Karpas-422 (cell line): ENCODE measurements at regions not wholly inside any gene's neighbourhood (a gene's known extent, or its start where the extent isn't known, plus 50 kb on each side); places are given as distances from the start of the nearest gene placed in this dataset.

Source experiments
- DNase-seq: peaks from one replicate; pipeline ENCODE4 v3.0.0-alpha.2; 2015
- H2AFZ ChIP-seq: fragments of 200-600 bp; sonication (generic); 2 replicates; pipeline ENCODE4 v1.6.1; 2014; ENCODE audit warnings: antibody characterized with exemption, low read length, mixed read lengths
- H3K27ac ChIP-seq: fragments of 200-600 bp; sonication (generic); 2 replicates; pipeline ENCODE4 v1.5.1; 2014; ENCODE audit warnings: mild to moderate bottlenecking, low read length, moderate library complexity
- H3K27me3 ChIP-seq: fragments of 200-600 bp; sonication (generic); 2 replicates; pipeline ENCODE4 v1.6.1; 2014; ENCODE audit warnings: low read length, mixed read lengths
- H3K36me3 ChIP-seq: fragments of 200-600 bp; sonication (generic); 2 replicates; pipeline ENCODE4 v1.6.1; 2014; ENCODE audit warnings: low read length, mixed read lengths; ENCODE audit not compliant: insufficient read depth
- H3K4me1 ChIP-seq: fragments of 200-600 bp; sonication (generic); 2 replicates; pipeline ENCODE4 v1.6.1; 2014; ENCODE audit warnings: mild to moderate bottlenecking, low read length, mixed read lengths
- H3K4me2 ChIP-seq: fragments of 200-600 bp; sonication (generic); 2 replicates; pipeline ENCODE4 v1.6.1; 2014; ENCODE audit warnings: low read length, low read depth, mild to moderate bottlenecking; ENCODE audit not compliant: poor library complexity, severe bottlenecking
- H3K4me3 ChIP-seq: fragments of 200-600 bp; sonication (generic); 2 replicates; pipeline ENCODE4 v1.5.1; 2014; ENCODE audit warnings: mild to moderate bottlenecking, antibody characterized with exemption, low read length, mixed read lengths
- H3K79me2 ChIP-seq: fragments of 200-600 bp; sonication (generic); 2 replicates; pipeline ENCODE4 v1.6.1; 2014; ENCODE audit warnings: mild to moderate bottlenecking, low read length, mixed read lengths
- H3K9ac ChIP-seq: fragments of 200-600 bp; sonication (generic); 2 replicates; pipeline ENCODE4 v1.6.0; 2014; ENCODE audit warnings: low read length
- H3K9me2 ChIP-seq: fragments of 200-600 bp; sonication (generic), shearing (Covaris generic); replicated peaks from 2 replicates; pipeline ENCODE4 v1.6.0; 2014; ENCODE audit warnings: mild to moderate bottlenecking, low read length, moderate library complexity; ENCODE audit not compliant: insufficient read depth
- H3K9me3 ChIP-seq: fragments of 300-700, 200-600 bp; sonication (generic); 2 replicates; pipeline ENCODE4 v1.6.1; 2014; ENCODE audit warnings: low read length, mixed read lengths
- H4K20me1 ChIP-seq: fragments of 200-600 bp; sonication (generic); 2 replicates; pipeline ENCODE4 v1.6.1; 2014; ENCODE audit warnings: mild to moderate bottlenecking, antibody characterized with exemption, low read length, low read depth; ENCODE audit not compliant: insufficient read depth

DNA sequence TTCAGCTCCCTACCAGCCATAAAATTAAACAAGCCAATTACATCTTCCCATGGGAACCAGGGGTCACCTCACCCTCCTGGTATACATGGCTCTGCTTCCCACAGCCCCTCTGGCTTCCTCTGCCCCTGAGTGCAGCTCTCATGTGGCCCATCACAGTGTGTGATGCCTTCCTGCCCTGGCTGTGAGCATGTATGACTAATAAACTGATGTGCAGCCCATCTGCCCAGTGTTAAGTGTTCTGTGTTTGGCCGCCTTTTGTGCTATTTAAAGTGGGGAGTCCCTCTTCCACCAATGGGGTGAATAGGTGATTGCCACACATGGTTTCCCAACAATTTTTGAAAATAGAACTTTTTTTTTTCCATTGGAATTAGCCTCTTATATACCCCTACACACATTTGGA lies 87.7 kb upstream of the PIEZO2 start:
- no peaks in the 10 kb centered on the region for H4K20me1 ChIP-seq
- H3K27me3 ChIP-seq: no peaks in the 10 kb centered on the region
- DNase-seq: no peak
- H3K27ac ChIP-seq: no peak overlapping the region
- H3K9me3 ChIP-seq: no peaks in the 10 kb centered on the region
- H3K79me2 ChIP-seq: no peaks in the 10 kb centered on the region
- no peaks in the 10 kb centered on the region for H3K4me1 ChIP-seq
- no peak overlapping the region for H3K9ac ChIP-seq
- H2AFZ ChIP-seq: no peak overlapping the region
- H3K9me2 ChIP-seq: no peaks in the 10 kb centered on the region
- no peak overlapping the region for H3K4me3 ChIP-seq
- no peak overlapping the region for H3K4me2 ChIP-seq
- no peaks in the 10 kb centered on the region for H3K36me3 ChIP-seq

DNA sequence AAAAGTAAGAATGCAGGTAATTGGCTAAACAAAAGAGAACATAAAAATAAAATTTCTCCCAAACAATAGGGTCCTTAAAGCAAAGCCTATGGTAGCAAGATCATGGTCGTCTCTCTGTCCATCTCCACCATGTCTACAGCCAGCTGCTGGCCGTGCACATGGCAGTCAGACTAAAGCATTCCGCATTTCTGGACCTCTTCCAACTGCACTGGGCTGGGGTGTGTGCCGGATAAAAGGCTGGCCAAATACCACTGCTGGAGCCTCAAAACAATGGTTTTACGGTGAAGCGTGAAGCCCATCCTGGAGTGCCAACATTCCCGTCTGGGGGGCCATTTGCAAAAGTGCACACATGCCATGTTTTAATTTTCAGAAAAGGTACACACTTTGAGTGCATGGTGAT lies 74.8 kb upstream of the PIEZO2 start:
- DNase-seq: no peak
- Histone ChIP-seq H3K4me2 (no peak overlapping the region), H2AFZ (no peak overlapping the region), H3K79me2 (no peaks in the 10 kb centered on the region), H3K27ac (no peak overlapping the region), H3K9me2 (no peaks in the 10 kb centered on the region), H3K27me3 (no peaks in the 10 kb centered on the region), H3K36me3 (no peaks in the 10 kb centered on the region), H3K4me1 (no peaks in the 10 kb centered on the region), H3K9ac (no peak overlapping the region), H3K4me3 (no peak overlapping the region), H3K9me3 (no peaks in the 10 kb centered on the region), H4K20me1 (no peaks in the 10 kb centered on the region)

DNA sequence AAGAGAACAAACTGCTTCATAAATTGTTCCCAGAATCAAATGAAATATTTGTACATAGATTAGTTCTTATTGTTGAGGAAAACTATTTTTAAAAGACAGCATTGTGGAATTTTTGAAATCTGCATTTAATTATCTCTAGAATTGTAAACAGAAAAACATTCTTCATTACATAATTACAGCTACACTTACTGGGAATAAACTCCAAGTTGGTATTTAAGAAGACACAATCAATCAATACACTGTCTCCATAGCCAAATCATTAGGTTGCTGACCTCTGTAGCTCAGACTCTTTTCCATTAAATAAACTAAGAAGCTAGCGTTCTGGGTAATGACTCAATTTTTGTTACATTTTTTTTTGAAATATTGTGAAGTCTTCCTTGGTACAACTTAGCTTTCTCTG lies 70.2 kb upstream of the PIEZO2 start:
- Histone ChIP-seq H2AFZ (no peak overlapping the region), H3K9ac (no peak overlapping the region), H3K79me2 (no peaks in the 10 kb centered on the region), H3K36me3 (no peaks in the 10 kb centered on the region), H3K4me2 (no peak overlapping the region), H3K9me3 (no peaks in the 10 kb centered on the region), H3K4me1 (no peaks in the 10 kb centered on the region), H3K27ac (no peak overlapping the region), H3K9me2 (no peaks in the 10 kb centered on the region), H4K20me1 (no peaks in the 10 kb centered on the region), H3K27me3 (no peaks in the 10 kb centered on the region), H3K4me3 (no peak overlapping the region)
- DNase-seq: no peak

DNA sequence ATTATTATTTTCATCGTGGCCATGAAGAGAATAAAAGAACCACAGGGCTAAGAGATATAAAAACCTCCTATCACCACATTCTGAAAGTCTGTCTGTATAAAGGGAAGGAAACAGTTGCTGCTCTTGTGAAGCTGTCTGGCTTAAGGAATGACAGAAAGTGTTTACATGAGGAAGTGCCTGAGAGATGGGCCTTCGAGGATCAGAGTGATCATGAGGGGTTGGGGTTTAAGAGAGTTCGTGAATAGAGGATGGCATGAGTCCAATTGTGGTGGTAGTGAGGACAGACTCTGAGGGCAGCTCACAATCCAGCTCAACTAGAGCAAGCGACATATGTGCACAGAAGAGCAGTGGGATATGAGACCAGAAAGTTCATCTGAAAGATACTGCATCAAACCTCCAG lies 65.8 kb upstream of the PIEZO2 start:
- Histone ChIP-seq H3K9ac (no peak overlapping the region), H3K27ac (no peak overlapping the region), H3K79me2 (no peaks in the 10 kb centered on the region), H3K36me3 (no peaks in the 10 kb centered on the region), H3K9me2 (no peaks in the 10 kb centered on the region), H3K4me1 (no peaks in the 10 kb centered on the region), H3K27me3 (no peaks in the 10 kb centered on the region), H3K9me3 (no peaks in the 10 kb centered on the region), H2AFZ (no peak overlapping the region), H4K20me1 (no peaks in the 10 kb centered on the region), H3K4me3 (no peak overlapping the region), H3K4me2 (no peak overlapping the region)
- DNase-seq: no peak

DNA sequence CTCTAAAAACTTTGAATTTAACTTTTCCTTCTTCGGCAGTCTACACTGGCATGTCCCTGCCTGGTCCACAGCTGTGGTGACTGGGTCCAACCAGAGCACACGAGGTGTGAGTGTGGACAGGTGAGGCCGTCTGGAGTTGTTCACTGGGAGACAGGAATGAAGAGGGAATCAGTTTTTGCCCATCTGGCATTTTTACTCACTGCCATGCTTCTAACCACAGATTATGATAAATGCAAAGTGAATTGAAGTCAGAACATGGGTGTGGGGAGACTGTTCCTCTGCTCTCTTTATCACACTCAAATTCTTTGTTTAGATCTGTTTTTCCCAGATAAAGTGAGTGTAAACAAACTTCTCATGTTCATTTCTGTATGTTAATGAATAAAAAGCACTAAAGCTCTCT lies 54.7 kb upstream of the PIEZO2 start:
- Histone ChIP-seq H3K36me3 (no peaks in the 10 kb centered on the region), H3K9me3 (no peaks in the 10 kb centered on the region), H3K9me2 (no peaks in the 10 kb centered on the region), H3K27ac (no peak overlapping the region), H3K79me2 (no peaks in the 10 kb centered on the region), H3K4me2 (no peak overlapping the region), H3K4me3 (no peak overlapping the region), H3K9ac (no peak overlapping the region), H3K4me1 (no peaks in the 10 kb centered on the region), H3K27me3 (no peaks in the 10 kb centered on the region), H4K20me1 (no peaks in the 10 kb centered on the region), H2AFZ (no peak overlapping the region)
- no peak for DNase-seq

DNA sequence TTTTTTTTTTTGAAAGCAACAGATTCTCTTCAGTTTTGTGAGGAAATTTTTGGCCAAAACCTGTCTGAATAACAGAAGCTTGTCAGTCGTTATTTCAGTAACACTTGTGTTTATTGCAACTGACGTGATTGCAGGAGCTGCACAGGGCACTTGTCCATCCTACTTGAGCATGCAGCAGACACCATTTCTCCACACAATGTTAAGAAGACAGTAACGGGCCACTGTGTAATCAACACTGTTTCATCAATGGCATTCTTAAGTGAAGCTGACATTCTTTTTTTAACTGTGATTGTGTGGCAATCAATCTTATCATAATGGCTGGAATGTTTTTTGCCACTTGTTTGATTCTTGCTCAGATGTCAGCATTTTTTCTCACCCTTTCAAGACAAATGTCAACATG lies 50.1 kb upstream of the PIEZO2 start:
- no peaks in the 10 kb centered on the region for H3K9me3 ChIP-seq
- H3K4me1 ChIP-seq: no peaks in the 10 kb centered on the region
- no peaks in the 10 kb centered on the region for H3K27me3 ChIP-seq
- H3K36me3 ChIP-seq: no peaks in the 10 kb centered on the region
- no peak overlapping the region for H3K4me2 ChIP-seq
- H3K9me2 ChIP-seq: no peaks in the 10 kb centered on the region
- H3K4me3 ChIP-seq: no peak overlapping the region
- DNase-seq: no peak
- H3K27ac ChIP-seq: no peak overlapping the region
- H2AFZ ChIP-seq: no peak overlapping the region
- H4K20me1 ChIP-seq: no peaks in the 10 kb centered on the region
- no peak overlapping the region for H3K9ac ChIP-seq
- no peaks in the 10 kb centered on the region for H3K79me2 ChIP-seq
